ENCODE measurements at regions not wholly inside any gene's neighbourhood (a gene's known extent, or its start where the extent isn't known, plus 50 kb on each side); places are given as distances from the start of the nearest gene placed in this dataset.

- 94 to 100% methylated on average over 8 to 10 of the region's 10 CpGs for WGBS, 2 experiments (ENCODE audit: insufficient coverage in 1 of 2, insufficient read length in 1 of 2)
- Mint-ChIP-seq H3K27ac (no peak overlapping the region), H3K4me3 (no peak overlapping the region), H3K9me3 (peaks cover 17% of the 10 kb centered on the region), H3K36me3 (ENCODE audit: low read depth) (no peaks in the 10 kb centered on the region), H3K4me1 (peaks cover 20% of the 10 kb centered on the region), H3K27me3 (ENCODE audit: insufficient read depth) (peaks cover 34% of the 10 kb centered on the region)
- no peaks in the 10 kb centered on the region for H3K4me1 ChIP-seq (ENCODE audit: control insufficient read depth, insufficient read depth, low read length)
- no peak overlapping the region for H3K4me3 ChIP-seq (ENCODE audit: low read length)
- no peak for TF ChIP-seq CTCF (conservative IDR thresholded peaks at IDR 0.05)
- H3K36me3 ChIP-seq (ENCODE audit: control insufficient read depth, insufficient read depth, low read length), result no peaks in the 10 kb centered on the region
- no peak overlapping the region for H3K27ac ChIP-seq (ENCODE audit: low read depth, low read length)
- no peaks in the 10 kb centered on the region for H3K27me3 ChIP-seq (ENCODE audit: control insufficient read depth, insufficient read depth, low read length, poor library complexity, severe bottlenecking)
- DNase-seq, result peak; percentile 30
- H3K9ac ChIP-seq (ENCODE audit: extremely low read depth, low read length, poor library complexity, severe bottlenecking), result no peak overlapping the region
- H3K9me3 ChIP-seq (ENCODE audit: control insufficient read depth, low read length), result peaks cover 18% of the 10 kb centered on the region
Observed at GRCh38 chr20:58142843-58143185, 85.6 kb downstream of the ANKRD60 start.

- WGBS, 2 experiments (ENCODE audit: insufficient coverage in 1 of 2, insufficient read length in 1 of 2), result 93 to 95% methylated on average over 18 to 19 of the region's 19 CpGs
- H3K9me3 Mint-ChIP-seq, result peaks cover 12% of the 10 kb centered on the region
Observed at GRCh38 chr20:58141971-58142842, 86.2 kb downstream of the ANKRD60 start.

GRCh38 chr20:58141496-58141895 lies 87.0 kb downstream of the ANKRD60 start:
- Mint-ChIP-seq H3K4me1 (peaks cover 19% of the 10 kb centered on the region), H3K9me3 (peaks cover 7% of the 10 kb centered on the region), H3K27me3 (ENCODE audit: insufficient read depth) (peaks cover 36% of the 10 kb centered on the region), H3K27ac (no peak overlapping the region), H3K4me3 (no peak overlapping the region), H3K36me3 (ENCODE audit: low read depth) (no peaks in the 10 kb centered on the region)
- WGBS, 2 experiments (ENCODE audit: insufficient coverage in 1 of 2, insufficient read length in 1 of 2), result 74 to 91% methylated on average over 3 to 4 of the region's 4 CpGs
- no peaks in the 10 kb centered on the region for H3K4me1 ChIP-seq (ENCODE audit: control insufficient read depth, insufficient read depth, low read length)
- DNase-seq, result no peak
- no peak for TF ChIP-seq CTCF (conservative IDR thresholded peaks at IDR 0.05)
- H3K9me3 ChIP-seq (ENCODE audit: control insufficient read depth, low read length), result peaks cover 9% of the 10 kb centered on the region
- no peak overlapping the region for H3K4me3 ChIP-seq (ENCODE audit: low read length)
- H3K27ac ChIP-seq (ENCODE audit: low read depth, low read length), result no peak overlapping the region
- no peaks in the 10 kb centered on the region for H3K27me3 ChIP-seq (ENCODE audit: control insufficient read depth, insufficient read depth, low read length, poor library complexity, severe bottlenecking)
- H3K9ac ChIP-seq (ENCODE audit: extremely low read depth, low read length, poor library complexity, severe bottlenecking), result no peak overlapping the region
- no peaks in the 10 kb centered on the region for H3K36me3 ChIP-seq (ENCODE audit: control insufficient read depth, insufficient read depth, low read length)

More at GRCh38 chr20:58141971-58142842, 86.2 kb downstream of the ANKRD60 start:
- Histone ChIP-seq H3K27me3 (ENCODE audit: control insufficient read depth, insufficient read depth, low read length, poor library complexity, severe bottlenecking) (no peaks in the 10 kb centered on the region), H3K36me3 (ENCODE audit: control insufficient read depth, insufficient read depth, low read length) (no peaks in the 10 kb centered on the region), H3K9ac (ENCODE audit: extremely low read depth, low read length, poor library complexity, severe bottlenecking) (no peak overlapping the region), H3K4me3 (ENCODE audit: low read length) (no peak overlapping the region), H3K4me1 (ENCODE audit: control insufficient read depth, insufficient read depth, low read length) (no peaks in the 10 kb centered on the region), H3K27ac (ENCODE audit: low read depth, low read length) (no peak overlapping the region), H3K9me3 (ENCODE audit: control insufficient read depth, low read length) (peaks cover 15% of the 10 kb centered on the region)
- no peak for TF ChIP-seq CTCF (conservative IDR thresholded peaks at IDR 0.05)
- H3K27ac Mint-ChIP-seq, result no peak overlapping the region
- peaks cover 19% of the 10 kb centered on the region for H3K4me1 Mint-ChIP-seq
- H3K4me3 Mint-ChIP-seq, result no peak overlapping the region
- peaks cover 35% of the 10 kb centered on the region for H3K27me3 Mint-ChIP-seq (ENCODE audit: insufficient read depth)
- H3K36me3 Mint-ChIP-seq (ENCODE audit: low read depth), result no peaks in the 10 kb centered on the region
- DNase-seq, result peak; percentile 22

Data from endodermal cell (in vitro differentiated cells).